ENCODE measurements at regions not wholly inside any gene's neighbourhood (a gene's known extent, or its start where the extent isn't known, plus 50 kb on each side); places are given as distances from the start of the nearest gene placed in this dataset.
A peak's percentile ranks its signal among the peaks of the same experiment; 100 is the strongest.
"Not testable (repeated sequence)": the region's sequence is repeated elsewhere in the genome, so short reads cannot be mapped to it uniquely, and the experiment has no call there.

- in situ Hi-C loops (cut with HindIII; ENCODE audit: low pct_unique_long_range_greater_than_20kb, low sequenced_read_pairs): no loop called here
Measured at GRCh38 chr7:132035517-132036362, 479.3 kb upstream of the PODXL start.

GRCh38 chr7:132034748-132035416 is 478.5 kb upstream of the PODXL start:
- no peak for DNase-seq (ENCODE audit: low read depth, low spot score)
- in situ Hi-C loops (cut with HindIII; ENCODE audit: low pct_unique_long_range_greater_than_20kb, low sequenced_read_pairs): no loop called here

More at GRCh38 chr7:132035517-132036362, 479.3 kb upstream of the PODXL start:
- DNase-seq (ENCODE audit: low read depth, low spot score): no peak

- in situ Hi-C loops (cut with HindIII; ENCODE audit: low pct_unique_long_range_greater_than_20kb, low sequenced_read_pairs): no loop called here
- no peak for DNase-seq (ENCODE audit: low read depth, low spot score)
Measured at GRCh38 chr7:132030883-132031282, 474.5 kb upstream of the PODXL start.

GRCh38 chr7:132030086-132030568 is 473.7 kb upstream of the PODXL start:
- in situ Hi-C loops (cut with HindIII; ENCODE audit: low pct_unique_long_range_greater_than_20kb, low sequenced_read_pairs): no loop called here
- no peak for DNase-seq (ENCODE audit: low read depth, low spot score)

GRCh38 chr7:132029369-132030085 is 473.1 kb upstream of the PODXL start:
- DNase-seq (ENCODE audit: low read depth, low spot score): no peak
- in situ Hi-C loops (cut with HindIII; ENCODE audit: low pct_unique_long_range_greater_than_20kb, low sequenced_read_pairs): no loop called here

- in situ Hi-C loops (cut with HindIII; ENCODE audit: low pct_unique_long_range_greater_than_20kb, low sequenced_read_pairs): no loop called here
- no peak for DNase-seq (ENCODE audit: low read depth, low spot score)
Measured at GRCh38 chr7:132028144-132028920, 471.9 kb upstream of the PODXL start.

GRCh38 chr7:132024290-132024689 is 467.9 kb upstream of the PODXL start:
- DNase-seq (ENCODE audit: low read depth, low spot score): no peak
- in situ Hi-C loops (cut with HindIII; ENCODE audit: low pct_unique_long_range_greater_than_20kb, low sequenced_read_pairs): no loop called here

- in situ Hi-C loops (cut with HindIII; ENCODE audit: low pct_unique_long_range_greater_than_20kb, low sequenced_read_pairs): no loop called here
- no peak for DNase-seq (ENCODE audit: low read depth, low spot score)
Measured at GRCh38 chr7:132023466-132023865, 467.0 kb upstream of the PODXL start.

- in situ Hi-C loops (cut with HindIII; ENCODE audit: low pct_unique_long_range_greater_than_20kb, low sequenced_read_pairs): no loop called here
- no peak for DNase-seq (ENCODE audit: low read depth, low spot score)
Measured at GRCh38 chr7:132022188-132022587, 465.8 kb upstream of the PODXL start.

GRCh38 chr7:132019703-132020102 is 463.3 kb upstream of the PODXL start:
- in situ Hi-C loops (cut with HindIII; ENCODE audit: low pct_unique_long_range_greater_than_20kb, low sequenced_read_pairs): no loop called here
- DNase-seq (ENCODE audit: low read depth, low spot score): no peak

- no peak for DNase-seq (ENCODE audit: low read depth, low spot score)
- in situ Hi-C loops (cut with HindIII; ENCODE audit: low pct_unique_long_range_greater_than_20kb, low sequenced_read_pairs): no loop called here
Measured at GRCh38 chr7:132009778-132010177, 453.4 kb upstream of the PODXL start.

GRCh38 chr7:132004529-132004928 is 448.1 kb upstream of the PODXL start:
- in situ Hi-C loops (cut with HindIII; ENCODE audit: low pct_unique_long_range_greater_than_20kb, low sequenced_read_pairs): no loop called here
- peak; percentile 16 for DNase-seq (ENCODE audit: low read depth, low spot score)

GRCh38 chr7:132002343-132002968 is 446.0 kb upstream of the PODXL start:
- no peak for DNase-seq (ENCODE audit: low read depth, low spot score)
- in situ Hi-C loops (cut with HindIII; ENCODE audit: low pct_unique_long_range_greater_than_20kb, low sequenced_read_pairs): no loop called here

GRCh38 chr7:132001146-132001545 is 444.7 kb upstream of the PODXL start:
- no peak for DNase-seq (ENCODE audit: low read depth, low spot score)
- in situ Hi-C loops (cut with HindIII; ENCODE audit: low pct_unique_long_range_greater_than_20kb, low sequenced_read_pairs): no loop called here

GRCh38 chr7:131999193-131999592 is 442.8 kb upstream of the PODXL start:
- in situ Hi-C loops (cut with HindIII; ENCODE audit: low pct_unique_long_range_greater_than_20kb, low sequenced_read_pairs): no loop called here

GRCh38 chr7:131995324-131995723 is 438.9 kb upstream of the PODXL start:
- DNase-seq (ENCODE audit: low read depth, low spot score): no peak
- in situ Hi-C loops (cut with HindIII; ENCODE audit: low pct_unique_long_range_greater_than_20kb, low sequenced_read_pairs): no loop called here

More at GRCh38 chr7:131999193-131999592, 442.8 kb upstream of the PODXL start:
- DNase-seq (ENCODE audit: low read depth, low spot score): no peak

- in situ Hi-C loops (cut with HindIII; ENCODE audit: low pct_unique_long_range_greater_than_20kb, low sequenced_read_pairs); DNase-seq (ENCODE audit: low read depth, low spot score): not testable (repeated sequence)
Measured at GRCh38 chr7:131981069-131981468, 424.6 kb upstream of the PODXL start.
